GM21423 (cell line): ENCODE measurements at regions not wholly inside any gene's neighbourhood (a gene's known extent, or its start where the extent isn't known, plus 50 kb on each side); places are given as distances from the start of the nearest gene placed in this dataset.

Experiments
- ATAC-seq: cut with Tn5 transposase; IDR thresholded peaks from one replicate; pipeline ENCODE4 v1.9.1; 2021; ENCODE audit warnings: mild to moderate bottlenecking, moderate library complexity; ENCODE audit not compliant: unreplicated experiment

GRCh38 chr4:133891011-133891410 is 310.6 kb downstream of the PABPC4L start:
- ATAC-seq: no peak

GRCh38 chr4:133887723-133888122 is 313.9 kb downstream of the PABPC4L start:
- ATAC-seq: no peak

DNA sequence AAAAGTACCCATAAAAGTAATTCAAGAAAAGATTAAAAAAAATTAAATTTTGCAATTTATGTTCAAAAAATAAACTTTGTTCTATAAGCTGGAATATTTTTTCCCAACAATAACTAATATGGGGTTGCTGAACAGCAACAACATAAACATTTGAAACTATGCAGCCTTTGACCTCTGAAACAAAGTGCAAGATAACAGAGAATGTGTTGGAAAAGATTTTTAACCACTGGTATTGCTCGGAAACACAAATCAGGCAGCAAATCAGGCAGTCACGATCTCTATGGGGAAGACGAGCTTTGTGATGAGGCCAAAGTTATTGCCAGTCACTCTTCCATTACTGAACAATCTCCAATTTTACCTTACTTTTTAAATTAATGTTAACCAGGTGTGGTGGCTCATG is 332.1 kb downstream of the PABPC4L start:
- ATAC-seq: no peak

GRCh38 chr4:133868856-133869255 is 332.7 kb downstream of the PABPC4L start:
- ATAC-seq: no peak

GRCh38 chr4:133866328-133866699 is 335.3 kb downstream of the PABPC4L start:
- ATAC-seq: no peak

GRCh38 chr4:133865612-133866327 is 335.8 kb downstream of the PABPC4L start:
- no peak for ATAC-seq

DNA sequence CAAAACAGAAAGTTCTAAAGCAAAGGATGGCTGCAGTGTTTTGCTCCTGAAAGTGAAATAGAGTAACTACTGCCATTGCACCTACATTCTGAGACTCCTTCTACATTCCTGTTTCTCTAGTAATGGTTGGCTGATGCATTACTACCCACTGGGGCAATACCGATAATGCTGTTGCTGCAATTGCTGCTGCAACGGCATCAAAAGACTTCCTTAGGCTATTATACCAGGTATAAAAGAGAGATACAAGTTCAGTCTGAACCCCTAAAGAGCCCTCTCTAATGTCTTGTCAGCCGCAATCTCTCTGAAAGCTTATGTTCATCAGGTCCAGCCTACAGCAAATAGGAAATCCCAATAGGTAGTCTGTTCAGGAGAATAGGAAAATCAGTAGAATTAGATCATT is 338.4 kb downstream of the PABPC4L start:
- no peak for ATAC-seq

DNA sequence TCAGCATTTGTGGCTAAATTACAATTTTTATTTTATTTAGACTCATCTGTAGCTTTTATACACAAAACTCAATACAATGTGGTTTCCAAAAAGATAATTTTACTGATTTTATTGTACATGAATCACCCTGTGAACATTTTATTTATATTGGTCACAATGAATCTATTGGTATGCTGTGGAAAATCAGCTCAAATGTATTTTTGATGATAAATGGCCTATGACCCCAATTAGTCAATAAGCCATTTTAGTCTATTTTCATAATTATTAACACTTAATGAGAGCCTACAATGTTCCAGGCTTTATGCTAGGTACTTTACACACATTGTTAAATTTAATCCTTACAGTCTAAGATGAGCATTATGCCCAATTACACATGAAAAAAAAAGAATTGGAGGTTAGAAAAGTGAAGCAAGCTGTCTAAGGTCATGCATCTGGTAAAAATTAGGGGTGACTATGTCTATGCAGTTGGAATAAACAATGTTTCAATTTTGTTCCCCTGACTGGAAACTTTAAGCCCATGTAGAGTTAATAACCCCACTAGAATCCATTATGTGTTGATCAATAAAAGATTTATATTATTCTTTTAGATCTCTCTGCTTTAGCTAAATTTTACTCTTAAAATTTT is 344.7 kb downstream of the PABPC4L start:
- ATAC-seq: no peak

GRCh38 chr4:133855001-133855400 is 346.6 kb downstream of the PABPC4L start:
- no peak for ATAC-seq

DNA sequence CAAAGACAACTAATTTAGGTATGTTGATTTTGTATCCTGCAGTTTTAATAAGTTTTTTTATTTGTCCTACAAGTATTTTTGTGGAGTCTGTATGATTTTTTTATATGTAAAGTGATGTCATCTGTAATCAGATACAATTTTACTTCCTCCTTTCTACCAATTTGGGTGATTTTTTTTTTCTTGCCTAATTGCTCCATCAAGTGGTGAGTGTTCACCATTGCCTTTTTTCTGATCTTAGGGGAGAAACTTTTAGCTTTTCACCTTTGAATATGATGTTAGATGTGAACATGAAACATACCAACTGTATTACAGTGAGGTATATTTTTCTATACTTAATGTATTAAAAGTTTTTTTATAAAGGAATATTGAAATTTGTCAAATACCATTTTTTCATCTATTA is 362.3 kb downstream of the PABPC4L start:
- no peak for ATAC-seq

GRCh38 chr4:133823177-133823576 is 378.4 kb downstream of the PABPC4L start:
- ATAC-seq: no peak

DNA sequence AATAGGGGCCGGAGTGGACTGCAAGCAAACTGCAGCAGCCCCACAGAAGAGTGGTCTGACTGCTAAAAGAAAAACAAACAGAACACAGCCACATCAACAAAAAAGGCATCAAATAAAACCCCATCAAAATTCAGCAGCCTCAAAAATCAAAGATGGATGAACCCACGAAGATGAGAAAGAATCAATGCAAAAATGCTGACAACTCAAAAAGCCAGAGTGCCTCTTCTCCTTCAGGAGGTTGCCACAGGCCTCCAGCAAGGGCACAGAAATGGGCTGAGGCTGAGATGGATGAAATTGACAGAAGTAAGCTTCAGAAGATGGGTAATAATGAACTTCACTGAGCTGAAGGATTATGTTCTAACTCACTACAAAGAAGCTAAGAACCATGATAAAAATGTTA is 388.6 kb downstream of the PABPC4L start:
- ATAC-seq: no peak

DNA sequence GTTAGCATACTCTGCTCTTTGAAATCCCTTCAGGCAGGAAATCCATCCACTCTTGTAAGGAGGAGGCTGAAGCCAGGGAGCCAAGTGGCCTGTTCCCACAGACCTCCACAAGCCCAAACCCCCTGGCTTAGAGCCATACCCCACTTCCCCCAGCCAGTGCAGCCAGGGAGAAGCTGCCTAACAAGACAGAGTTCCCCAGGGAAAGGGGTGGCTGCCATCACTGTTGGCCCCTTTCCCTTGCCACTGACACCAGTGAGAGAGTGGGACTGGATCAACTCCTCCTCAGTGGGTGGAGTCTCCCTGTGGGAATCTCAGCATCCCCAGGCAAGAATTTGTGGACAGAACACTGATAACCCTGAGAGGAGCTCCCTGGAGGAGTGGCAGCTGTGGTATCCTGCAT is 389.4 kb downstream of the PABPC4L start:
- no peak for ATAC-seq

DNA sequence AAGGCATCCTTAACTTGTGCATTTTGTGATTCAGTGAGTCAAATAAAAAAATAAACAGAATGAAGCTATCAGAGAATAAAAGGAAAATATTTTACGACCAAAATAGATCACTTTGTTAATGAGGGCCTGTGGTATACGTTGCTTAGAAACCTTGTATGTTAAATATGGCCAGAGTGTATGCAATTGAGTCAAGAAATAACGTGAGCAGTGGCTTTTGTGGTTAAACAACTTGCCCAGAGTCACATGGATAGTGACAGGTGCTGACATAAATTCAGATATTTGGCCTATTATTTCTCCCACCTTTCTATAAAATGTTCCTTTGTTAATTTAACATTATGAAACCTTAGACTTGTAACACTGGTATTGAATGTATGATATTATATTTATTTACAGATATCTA is 393.4 kb downstream of the PABPC4L start:
- no peak for ATAC-seq

DNA sequence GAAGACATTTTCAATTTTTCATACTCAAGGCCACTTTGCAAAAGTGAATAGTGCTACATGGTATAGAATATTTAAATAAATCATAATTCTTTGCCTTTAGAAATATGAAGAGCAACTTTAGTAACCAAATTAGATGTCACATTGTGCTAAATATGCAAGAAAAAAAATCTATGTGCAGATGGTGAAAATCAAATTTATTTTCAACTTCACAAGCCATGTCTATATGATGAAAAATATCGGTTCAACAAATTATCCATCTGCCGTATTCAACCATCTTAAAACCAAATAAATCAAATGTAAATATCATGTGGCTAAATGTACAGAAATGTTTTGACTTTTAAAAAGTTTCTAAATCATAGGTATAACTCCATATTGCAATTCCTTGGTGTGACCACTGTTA is 398.2 kb downstream of the PABPC4L start:
- ATAC-seq: no peak

DNA sequence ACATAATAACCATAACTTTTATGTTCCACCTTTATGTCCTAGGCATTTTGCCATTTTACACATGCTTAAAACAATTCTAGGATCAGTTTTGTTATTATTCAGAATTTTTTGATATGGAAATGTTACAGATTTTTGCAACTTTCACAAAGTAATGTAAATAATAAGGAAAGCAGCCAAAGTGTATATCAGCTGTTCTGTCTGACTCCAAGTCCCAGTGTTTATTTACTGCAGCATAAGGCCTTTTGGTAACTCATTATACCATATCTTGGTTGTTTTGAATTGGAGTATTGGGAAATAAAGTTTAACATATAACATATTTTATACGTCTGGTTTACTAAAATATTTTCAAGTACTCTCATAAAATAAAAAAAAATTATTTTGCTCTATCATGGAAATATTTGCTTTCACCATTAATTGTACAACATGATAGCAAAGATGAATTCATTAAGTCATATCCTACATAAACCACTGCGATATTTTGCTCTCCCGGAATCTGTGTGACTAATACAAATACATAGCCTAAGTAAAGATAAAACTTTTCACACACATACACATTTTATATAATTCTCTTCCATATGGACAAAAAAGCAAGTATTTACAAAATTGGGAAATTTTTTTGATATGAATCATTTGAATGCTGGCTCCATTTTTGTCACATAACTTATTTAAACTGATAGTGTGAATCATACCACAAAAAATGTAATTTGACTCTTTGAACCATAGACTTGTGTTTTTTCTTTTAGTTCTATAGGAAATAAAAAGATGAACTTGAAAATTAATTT is 399.0 kb downstream of the PABPC4L start:
- ATAC-seq: no peak

DNA sequence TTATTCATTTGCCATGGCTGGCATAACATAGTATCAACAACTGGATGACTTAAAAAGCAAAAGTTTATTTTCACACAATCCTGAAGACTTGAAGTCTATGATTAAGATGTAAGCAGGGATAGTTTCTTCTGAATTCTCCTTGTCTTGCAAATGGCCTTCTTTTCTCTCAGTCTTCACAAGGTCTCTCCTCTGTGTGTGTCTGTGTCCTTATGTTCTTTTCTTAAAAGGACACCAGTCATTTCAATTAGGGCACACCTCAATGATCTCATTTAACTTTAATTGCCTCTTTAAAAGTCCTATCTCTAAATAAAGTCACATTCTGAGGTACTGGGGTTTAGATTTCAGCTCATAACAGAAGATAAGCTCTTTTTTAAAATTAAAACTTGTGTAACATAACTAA is 399.7 kb downstream of the PABPC4L start:
- ATAC-seq: no peak

GRCh38 chr4:133800966-133801365 is 400.6 kb downstream of the PABPC4L start:
- ATAC-seq: no peak

DNA sequence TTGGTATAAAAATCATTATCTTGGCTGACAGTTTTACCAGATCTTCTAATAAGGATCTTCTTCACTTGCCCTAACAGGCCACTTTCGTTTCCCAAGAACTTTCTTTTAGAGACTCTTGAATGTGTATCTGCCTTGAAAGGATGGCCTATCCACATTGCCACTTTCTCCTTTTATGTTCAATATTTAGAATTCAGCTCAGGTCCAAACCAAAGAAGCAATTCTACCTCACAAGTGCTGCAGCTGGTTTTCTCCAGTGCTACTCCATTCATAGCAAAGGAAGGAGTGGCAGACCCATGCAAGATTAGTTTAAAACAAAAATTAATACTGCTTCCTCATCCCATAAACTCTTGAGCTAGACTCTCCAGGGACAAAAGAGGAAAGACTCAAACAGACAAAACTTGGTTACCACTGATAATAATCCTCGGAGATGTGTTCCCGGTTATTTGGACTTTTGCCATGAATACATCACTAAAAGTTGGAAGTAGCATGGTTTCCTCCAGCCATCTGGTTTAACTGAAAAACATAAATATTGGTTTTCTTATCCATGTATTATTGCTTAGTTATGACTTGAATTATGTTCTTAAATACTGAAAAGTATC is 401.8 kb downstream of the PABPC4L start:
- no peak for ATAC-seq

DNA sequence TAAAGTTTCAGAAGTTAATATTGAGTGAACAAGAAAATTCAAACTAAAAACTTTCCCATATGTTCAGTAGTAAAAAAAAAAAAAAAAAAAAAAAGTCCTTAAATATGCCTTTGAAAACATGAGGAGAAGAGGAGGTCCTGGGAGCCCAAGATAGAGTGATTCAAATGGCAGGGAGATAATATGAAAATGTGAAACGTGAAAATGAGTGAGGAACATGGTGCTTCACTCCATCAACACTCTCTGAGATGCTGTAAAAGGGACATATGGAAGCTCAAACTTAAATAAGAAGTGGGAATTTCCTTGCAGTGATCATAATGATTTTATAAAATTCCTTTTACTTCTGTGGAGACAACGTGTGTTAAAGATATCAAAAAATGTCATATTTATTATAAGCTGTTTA is 423.9 kb downstream of the PABPC4L start:
- no peak for ATAC-seq

GRCh38 chr4:133776961-133777360 is 424.6 kb downstream of the PABPC4L start:
- ATAC-seq: no peak

DNA sequence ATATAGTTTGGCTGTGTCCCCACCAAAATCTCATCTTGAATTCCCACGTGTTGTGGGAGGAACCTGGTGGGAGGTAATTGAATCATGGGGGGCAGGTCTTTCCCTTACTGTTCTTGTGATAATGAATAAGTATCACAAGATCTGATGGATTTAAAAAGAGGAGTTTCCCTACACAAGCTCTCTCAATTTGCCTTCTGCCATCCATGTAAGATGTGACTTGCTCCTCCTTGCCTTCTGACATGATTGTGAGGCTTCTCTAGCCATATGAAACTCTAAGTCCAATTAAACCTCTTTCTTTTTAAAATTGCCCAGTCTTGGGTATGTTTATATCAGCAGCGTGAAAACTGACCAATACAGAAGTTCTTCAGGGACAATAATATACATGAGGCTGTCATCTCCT is 425.1 kb downstream of the PABPC4L start:
- ATAC-seq: no peak
